PC-3 (cell line): ENCODE measurements at regions not wholly inside any gene's neighbourhood (a gene's known extent, or its start where the extent isn't known, plus 50 kb on each side); places are given as distances from the start of the nearest gene placed in this dataset.

Source experiments
- EZH2 ChIP-seq: fragments of 300-600 bp; sonication (generic); IDR thresholded peaks from one replicate; pipeline ENCODE4 v1.6.1; 2017; ENCODE audit warnings: antibody characterized with exemption, mild to moderate bottlenecking, low read length; ENCODE audit not compliant: unreplicated experiment
- TF ChIP-seq, protein P1 (sequence below): fragments of 300-600 bp; sonication (generic); conservative IDR thresholded peaks from 2 replicates; pipeline ENCODE4 v1.5.1; 2017; ENCODE audit warnings: antibody characterized with exemption, low read depth, mild to moderate bottlenecking, low read length

DNA sequence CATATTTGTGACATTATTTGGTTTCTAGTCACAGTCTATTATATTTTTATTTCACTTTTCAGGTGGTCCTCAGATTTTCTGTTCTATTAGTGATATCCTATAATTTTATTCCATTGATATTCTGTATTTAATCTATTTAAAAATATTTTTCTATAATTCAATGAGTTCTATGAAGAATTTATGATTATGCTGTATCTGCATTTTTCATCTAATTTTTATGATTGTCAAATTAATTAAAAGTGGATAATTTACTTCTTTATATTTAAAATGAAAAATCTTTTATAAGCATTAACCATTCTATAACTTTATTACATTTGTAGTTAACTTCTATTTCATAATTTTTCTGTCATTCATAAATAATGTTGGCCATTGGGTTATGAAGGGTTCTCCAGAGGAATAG is 387.4 kb upstream of the LRRC7 start:
- TF ChIP-seq, protein P1, sequence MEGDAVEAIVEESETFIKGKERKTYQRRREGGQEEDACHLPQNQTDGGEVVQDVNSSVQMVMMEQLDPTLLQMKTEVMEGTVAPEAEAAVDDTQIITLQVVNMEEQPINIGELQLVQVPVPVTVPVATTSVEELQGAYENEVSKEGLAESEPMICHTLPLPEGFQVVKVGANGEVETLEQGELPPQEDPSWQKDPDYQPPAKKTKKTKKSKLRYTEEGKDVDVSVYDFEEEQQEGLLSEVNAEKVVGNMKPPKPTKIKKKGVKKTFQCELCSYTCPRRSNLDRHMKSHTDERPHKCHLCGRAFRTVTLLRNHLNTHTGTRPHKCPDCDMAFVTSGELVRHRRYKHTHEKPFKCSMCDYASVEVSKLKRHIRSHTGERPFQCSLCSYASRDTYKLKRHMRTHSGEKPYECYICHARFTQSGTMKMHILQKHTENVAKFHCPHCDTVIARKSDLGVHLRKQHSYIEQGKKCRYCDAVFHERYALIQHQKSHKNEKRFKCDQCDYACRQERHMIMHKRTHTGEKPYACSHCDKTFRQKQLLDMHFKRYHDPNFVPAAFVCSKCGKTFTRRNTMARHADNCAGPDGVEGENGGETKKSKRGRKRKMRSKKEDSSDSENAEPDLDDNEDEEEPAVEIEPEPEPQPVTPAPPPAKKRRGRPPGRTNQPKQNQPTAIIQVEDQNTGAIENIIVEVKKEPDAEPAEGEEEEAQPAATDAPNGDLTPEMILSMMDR = no peak
- no peak for TF ChIP-seq EZH2
